HCEC 1CT (cell line): ENCODE measurements at regions not wholly inside any gene's neighbourhood (a gene's known extent, or its start where the extent isn't known, plus 50 kb on each side); places are given as distances from the start of the nearest gene placed in this dataset.
"Not testable (repeated sequence)": the region's sequence is repeated elsewhere in the genome, so short reads cannot be mapped to it uniquely, and the experiment has no call there.

Experiments used
- DNase-seq: peaks from one replicate; pipeline ENCODE4 v3.0.0-alpha.2; 2017

GRCh38 chr18:8995096-8995495 lies 107.4 kb upstream of the NDUFV2 start:
- DNase-seq, result no peak

GRCh38 chr18:8996771-8997432 lies 105.6 kb upstream of the NDUFV2 start:
- no peak for DNase-seq

- no peak for DNase-seq
Measured at GRCh38 chr18:8997634-8998033, 104.9 kb upstream of the NDUFV2 start.

- DNase-seq, result peak; percentile 31
Measured at GRCh38 chr18:8998481-8999217, 103.8 kb upstream of the NDUFV2 start.

GRCh38 chr18:8999872-9000271 lies 102.6 kb upstream of the NDUFV2 start:
- DNase-seq, result no peak

GRCh38 chr18:9000733-9001132 lies 101.8 kb upstream of the NDUFV2 start:
- peak; percentile 26 for DNase-seq

- peak; percentile 64 for DNase-seq
Measured at GRCh38 chr18:9001209-9001608, 101.3 kb upstream of the NDUFV2 start.

GRCh38 chr18:9003406-9004100 lies 98.9 kb upstream of the NDUFV2 start:
- DNase-seq, result no peak

GRCh38 chr18:9004308-9004707 lies 98.2 kb upstream of the NDUFV2 start:
- not testable (repeated sequence) for DNase-seq

GRCh38 chr18:9007700-9008099 lies 94.8 kb upstream of the NDUFV2 start:
- not testable (repeated sequence) for DNase-seq

GRCh38 chr18:9008200-9008708 lies 94.2 kb upstream of the NDUFV2 start:
- no peak for DNase-seq

- no peak for DNase-seq
Measured at GRCh38 chr18:9008709-9009635, 93.5 kb upstream of the NDUFV2 start.

- DNase-seq, result no peak
Measured at GRCh38 chr18:9009703-9010488, 92.6 kb upstream of the NDUFV2 start.

GRCh38 chr18:9011431-9011830 lies 91.1 kb upstream of the NDUFV2 start:
- DNase-seq, result no peak

- no peak for DNase-seq
Measured at GRCh38 chr18:9013926-9014373, 88.5 kb upstream of the NDUFV2 start.

GRCh38 chr18:9015689-9016088 lies 86.8 kb upstream of the NDUFV2 start:
- DNase-seq, result no peak

- DNase-seq, result no peak
Measured at GRCh38 chr18:9016633-9017166, 85.8 kb upstream of the NDUFV2 start.

GRCh38 chr18:9017167-9017904 lies 85.2 kb upstream of the NDUFV2 start:
- peak; percentile 96 for DNase-seq

- peak; percentile 81 for DNase-seq
Measured at GRCh38 chr18:9017905-9018227, 84.6 kb upstream of the NDUFV2 start.

- no peak for DNase-seq
Measured at GRCh38 chr18:9019135-9019534, 83.4 kb upstream of the NDUFV2 start.

- DNase-seq, result no peak
Measured at GRCh38 chr18:9020221-9020620, 82.3 kb upstream of the NDUFV2 start.
